Endothelial cell of umbilical vein (primary cell): ENCODE measurements at regions not wholly inside any gene's neighbourhood (a gene's known extent, or its start where the extent isn't known, plus 50 kb on each side); places are given as distances from the start of the nearest gene placed in this dataset.

ENCODE experiments used
- BruUV-seq: library from RNA; stranded (reverse); fragments of 400-500 nt; replicated peaks from 2 replicates; lab custom pipeline; 2021; lab: Mats Ljungman, UMichigan
- CTCF ChIA-PET: fragments of 300-600, 350-600 bp; sonication (Branson Sonifier 250); formaldehyde crosslinking; loops from one replicate; lab custom pipeline; 2021; ENCODE audit warnings: antibody characterized with exemption, inconsistent platforms; lab: Charles Lee
- POLR2A ChIA-PET: fragments of 300-600, 350-600 bp; sonication (Branson Sonifier 250); formaldehyde crosslinking; loops from one replicate; lab custom pipeline; 2021; ENCODE audit warnings: antibody characterized with exemption, inconsistent platforms; lab: Charles Lee
- DNase-seq: peaks from one replicate; pipeline ENCODE4 v3.0.0-alpha.2; 2011; ENCODE audit warnings: low read depth, low spot score
- FAIRE-seq: peaks from 2 replicates; lab custom pipeline; 2011; peaks lifted over from hg19 to GRCh38; lab: Jason Lieb, UNC
- H2AFZ ChIP-seq: 2 replicates; pipeline ENCODE4 v1.6.0; 2012; ENCODE audit warnings: low read depth, low read length, control low read depth, inconsistent platforms
- H3K27ac ChIP-seq: 2 replicates; pipeline ENCODE4 v1.5.1; 2011; ENCODE audit warnings: low read depth, mild to moderate bottlenecking, control low read depth, low read length, moderate library complexity; ENCODE audit not compliant: insufficient read depth
- H3K27me3 ChIP-seq, 2 experiments: 2 replicates each; pipeline versions ENCODE4 v1.6.0 to v1.6.1; 2011; ENCODE audit warnings: low read length in 2 of 2, mixed read lengths in 1 of 2; ENCODE audit not compliant: control insufficient read depth in 2 of 2, insufficient read depth in 2 of 2
- H3K36me3 ChIP-seq, 2 experiments: 2 replicates in 1 of 2; 3 replicates in 1 of 2; pipeline ENCODE4 v1.5.1; 2011; ENCODE audit warnings: low read length in 2 of 2, mild to moderate bottlenecking in 1 of 2, moderate library complexity in 1 of 2; ENCODE audit not compliant: control insufficient read depth in 2 of 2, insufficient read depth in 2 of 2; ENCODE audit errors: extremely low read depth in 1 of 2
- H3K4me1 ChIP-seq: 3 replicates; pipeline ENCODE4 v1.5.1; 2011; ENCODE audit warnings: mild to moderate bottlenecking, low read length; ENCODE audit not compliant: control insufficient read depth, insufficient read depth; ENCODE audit errors: extremely low read depth
- H3K4me2 ChIP-seq: 2 replicates; pipeline ENCODE4 v1.6.1; 2011; ENCODE audit warnings: low read length, control low read depth, mixed read lengths; ENCODE audit not compliant: insufficient read depth
- H3K4me3 ChIP-seq, 3 experiments: fragments of 200-600 bp in 1 of 3; sonication (generic), shearing (Covaris generic) in 1 of 3; replicated peaks in 1 of 3; 2 replicates each; pipeline ENCODE4 v1.5.1; 2011 to 2016; ENCODE audit warnings: control low read depth in 3 of 3, low read length in 3 of 3, mild to moderate bottlenecking in 2 of 3, inconsistent platforms in 1 of 3, low read depth in 1 of 3, moderate library complexity in 1 of 3; ENCODE audit not compliant: insufficient read depth in 1 of 3
- H3K79me2 ChIP-seq: 2 replicates; pipeline ENCODE4 v1.6.0; 2012; ENCODE audit warnings: low read length, inconsistent platforms; ENCODE audit not compliant: control insufficient read depth, insufficient read depth
- H3K9ac ChIP-seq: replicated peaks from 2 replicates; pipeline ENCODE3; 2011; ENCODE audit warnings: low read length, control low read depth; ENCODE audit not compliant: insufficient read depth; ENCODE audit errors: extremely low read depth
- H3K9me1 ChIP-seq: replicated peaks from 3 replicates; pipeline ENCODE4 v1.6.0; 2011; ENCODE audit warnings: mild to moderate bottlenecking, low read length; ENCODE audit not compliant: control insufficient read depth, insufficient read depth; ENCODE audit errors: extremely low read depth
- H3K9me3 ChIP-seq: replicated peaks from 2 replicates; pipeline ENCODE4 v1.5.1; 2012; ENCODE audit warnings: low read length, inconsistent platforms; ENCODE audit not compliant: control insufficient read depth, insufficient read depth
- H4K20me1 ChIP-seq: replicated peaks from 2 replicates; pipeline ENCODE3; 2011; ENCODE audit warnings: mild to moderate bottlenecking, low read length; ENCODE audit not compliant: control insufficient read depth, insufficient read depth; ENCODE audit errors: extremely low read depth
- EZH2 ChIP-seq: IDR thresholded peaks from 2 replicates; pipeline ENCODE4 v1.6.1; 2012; ENCODE audit warnings: borderline replicate concordance, low read depth, mild to moderate bottlenecking, moderate library complexity, low read length, inconsistent platforms; ENCODE audit not compliant: severe bottlenecking
- FOS ChIP-seq: IDR thresholded peaks from 2 replicates; pipeline ENCODE4 v1.6.1; 2011; ENCODE audit warnings: mild to moderate bottlenecking, low read length, moderate library complexity, borderline replicate concordance; ENCODE audit not compliant: insufficient read depth
- GATA2 ChIP-seq: IDR thresholded peaks from 2 replicates; pipeline ENCODE4 v1.7.0; 2011; ENCODE audit warnings: low read depth, mild to moderate bottlenecking, moderate library complexity, mixed read lengths, low read length; ENCODE audit not compliant: insufficient read length, insufficient read depth
- JUN ChIP-seq: IDR thresholded peaks from 2 replicates; pipeline ENCODE4 v1.6.1; 2011; ENCODE audit warnings: borderline replicate concordance, low read depth; ENCODE audit not compliant: insufficient read length, insufficient read depth
- MYC ChIP-seq: IDR thresholded peaks from one replicate; pipeline ENCODE4 v1.6.1; 2011; ENCODE audit warnings: mild to moderate bottlenecking, low read depth, low read length
- POLR2A ChIP-seq: IDR thresholded peaks from 2 replicates; pipeline ENCODE4 v1.6.1; 2012; ENCODE audit warnings: low read depth, mild to moderate bottlenecking, control low read depth, low read length
- POLR2AphosphoS5 ChIP-seq: IDR thresholded peaks from 2 replicates; pipeline ENCODE4 v1.6.1; 2012; ENCODE audit warnings: low read depth, mild to moderate bottlenecking, control low read depth, low read length, moderate library complexity; ENCODE audit not compliant: insufficient read depth
- dilution Hi-C: fragments of 300-500 bp; cut with MboI; formaldehyde crosslinking; loops from one replicate; pipeline ENCODE4 v1.15.0; 2019; ENCODE audit warnings: low sequenced_read_pairs; ENCODE audit not compliant: extremely low pct_ligation_motif_present
- intact Hi-C: fragments of 100-400 bp; cut with micrococcal nuclease; formaldehyde crosslinking; loops from one replicate; pipeline ENCODE4 v1.10.0; 2022
- TF ChIP-seq, protein P1 (sequence below), 2 donors: IDR thresholded peaks; 1 replicate in 1 of 2; 2 replicates in 1 of 2; pipeline ENCODE4 v1.5.1; 2011; ENCODE audit warnings: low read length in 2 of 2, mild to moderate bottlenecking in 2 of 2, moderate library complexity in 2 of 2, control low read depth in 1 of 2, inconsistent platforms in 1 of 2, low read depth in 1 of 2; ENCODE audit not compliant: insufficient read depth in 1 of 2; ENCODE audit errors: extremely low read depth in 1 of 2

DNA sequence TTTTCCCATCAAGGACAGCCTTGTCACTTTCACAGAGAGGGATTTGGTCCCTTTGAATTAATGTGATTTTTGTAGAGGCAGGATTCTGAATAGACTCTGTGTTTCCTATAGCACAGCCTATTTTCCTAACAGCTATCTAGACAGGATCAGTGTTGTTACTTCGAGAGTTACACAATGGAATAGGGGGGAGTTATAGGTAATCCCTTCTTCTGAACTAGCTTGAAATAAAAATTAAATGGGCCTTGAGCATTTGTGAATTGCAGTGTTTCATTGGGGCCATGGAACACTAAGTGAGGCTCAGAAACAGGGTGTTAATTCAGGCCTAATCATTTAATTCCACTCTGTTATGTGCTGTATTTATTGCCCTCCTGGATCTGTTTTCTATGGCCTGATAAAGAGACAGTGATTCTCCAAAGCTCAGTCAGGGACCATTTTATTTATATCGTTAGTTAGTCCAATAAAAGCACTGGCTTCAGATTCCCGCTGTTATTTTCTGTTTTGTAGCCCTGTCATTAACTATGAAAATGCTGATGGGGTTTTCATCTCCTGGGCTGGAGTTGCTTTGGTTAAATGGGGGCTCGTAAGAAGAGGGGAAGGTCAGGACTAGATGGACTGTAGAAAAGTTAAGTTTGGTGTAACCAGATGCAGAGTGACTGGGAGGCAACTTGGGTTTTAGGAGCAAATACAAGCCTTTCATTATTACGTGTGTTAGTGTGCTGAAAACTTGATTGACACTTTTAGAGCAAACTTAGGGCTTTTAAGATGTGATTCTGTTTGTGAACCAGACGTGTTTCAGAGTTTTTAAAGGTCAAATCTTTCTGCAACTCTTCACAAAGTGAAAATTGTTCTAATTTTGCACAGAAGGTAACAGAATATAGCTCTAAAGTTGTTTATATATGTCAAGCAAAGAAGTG, 461.0 kb upstream of the HNRNPA3 start:
- no peak overlapping the region for H2AFZ ChIP-seq
- no peak overlapping the region for H3K4me2 ChIP-seq
- no peaks in the 10 kb centered on the region for H3K79me2 ChIP-seq
- no peak for DNase-seq
- H3K4me3 ChIP-seq, result no peak overlapping the region
- ChIA-PET CTCF (no interaction called here), POLR2A (no interaction called here)
- intact Hi-C loops (no loop called here), dilution Hi-C loops (no loop called here)
- no peak overlapping the region for H3K27ac ChIP-seq
- no TSS peak for BruUV-seq
- H4K20me1 ChIP-seq, result no peaks in the 10 kb centered on the region
- H3K9ac ChIP-seq, result no peak overlapping the region
- H3K4me1 ChIP-seq, result no peaks in the 10 kb centered on the region
- peaks cover 0 to 2% of the 10 kb centered on the region in 2 experiments for H3K27me3 ChIP-seq
- H3K36me3 ChIP-seq, result no peaks in the 10 kb centered on the region
- H3K9me1 ChIP-seq, result no peaks in the 10 kb centered on the region
- TF ChIP-seq POLR2A (no peak), MYC (no peak), FOS (no peak), GATA2 (no peak), EZH2 (no peak), JUN (no peak), POLR2AphosphoS5 (no peak)
- TF ChIP-seq, protein P1, sequence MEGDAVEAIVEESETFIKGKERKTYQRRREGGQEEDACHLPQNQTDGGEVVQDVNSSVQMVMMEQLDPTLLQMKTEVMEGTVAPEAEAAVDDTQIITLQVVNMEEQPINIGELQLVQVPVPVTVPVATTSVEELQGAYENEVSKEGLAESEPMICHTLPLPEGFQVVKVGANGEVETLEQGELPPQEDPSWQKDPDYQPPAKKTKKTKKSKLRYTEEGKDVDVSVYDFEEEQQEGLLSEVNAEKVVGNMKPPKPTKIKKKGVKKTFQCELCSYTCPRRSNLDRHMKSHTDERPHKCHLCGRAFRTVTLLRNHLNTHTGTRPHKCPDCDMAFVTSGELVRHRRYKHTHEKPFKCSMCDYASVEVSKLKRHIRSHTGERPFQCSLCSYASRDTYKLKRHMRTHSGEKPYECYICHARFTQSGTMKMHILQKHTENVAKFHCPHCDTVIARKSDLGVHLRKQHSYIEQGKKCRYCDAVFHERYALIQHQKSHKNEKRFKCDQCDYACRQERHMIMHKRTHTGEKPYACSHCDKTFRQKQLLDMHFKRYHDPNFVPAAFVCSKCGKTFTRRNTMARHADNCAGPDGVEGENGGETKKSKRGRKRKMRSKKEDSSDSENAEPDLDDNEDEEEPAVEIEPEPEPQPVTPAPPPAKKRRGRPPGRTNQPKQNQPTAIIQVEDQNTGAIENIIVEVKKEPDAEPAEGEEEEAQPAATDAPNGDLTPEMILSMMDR (IDR thresholded peaks at IDR 0.05; ENCODE audit: extremely low read depth in 1 of 2, insufficient read depth in 1 of 2, low read depth in 1 of 2, low read length in 2 of 2), result no peak
- H3K9me3 ChIP-seq, result no peaks in the 10 kb centered on the region
- no peak for FAIRE-seq
